ENCODE measurements at regions not wholly inside any gene's neighbourhood (a gene's known extent, or its start where the extent isn't known, plus 50 kb on each side); places are given as distances from the start of the nearest gene placed in this dataset.

GRCh38 chr5:53831496-53831895 is 271.1 kb downstream of the NDUFS4 start:
- Histone ChIP-seq H3K27me3 (ENCODE audit: insufficient read depth, low read length) (no peaks in the 10 kb centered on the region), H4K20me1 (ENCODE audit: insufficient read depth, low read length) (no peaks in the 10 kb centered on the region), H3K36me3 (ENCODE audit: insufficient read depth, low read length) (no peaks in the 10 kb centered on the region), H3K79me2 (ENCODE audit: insufficient read depth, low read length) (no peaks in the 10 kb centered on the region), H3K9ac (ENCODE audit: low read length) (no peak overlapping the region), H2AFZ (ENCODE audit: low read length) (no peak overlapping the region), H3F3A (ENCODE audit: insufficient read depth, low read length) (no peaks in the 10 kb centered on the region), H3K9me3 (ENCODE audit: low read length) (peaks cover 6% of the 10 kb centered on the region; the same call in 1 of the 2 replicates), H3K4me3 (ENCODE audit: low read depth, low read length, poor library complexity, severe bottlenecking) (no peak overlapping the region), H3K9me2 (ENCODE audit: low read depth, low read length) (no peaks in the 10 kb centered on the region), H3K4me1 (ENCODE audit: insufficient read depth, low read length, severe bottlenecking) (no peaks in the 10 kb centered on the region), H3K27ac (ENCODE audit: low read depth, low read length, poor library complexity, severe bottlenecking) (no peak overlapping the region), H3K4me2 (ENCODE audit: low read length) (no peak overlapping the region)
- TF ChIP-seq CTCF (IDR thresholded peaks at IDR 0.05; ENCODE audit: low read length): no peak
- no peak for TF ChIP-seq EZH2 (IDR thresholded peaks at IDR 0.05; ENCODE audit: borderline replicate concordance, low read length)

Data from OCI-LY1 (cell line).